ENCODE measurements at regions not wholly inside any gene's neighbourhood (a gene's known extent, or its start where the extent isn't known, plus 50 kb on each side); places are given as distances from the start of the nearest gene placed in this dataset.
A peak's percentile ranks its signal among the peaks of the same experiment; 100 is the strongest.
"Not testable (repeated sequence)": the region's sequence is repeated elsewhere in the genome, so short reads cannot be mapped to it uniquely, and the experiment has no call there.

- peaks cover 10% of the 10 kb centered on the region for H3K4me1 ChIP-seq (ENCODE audit: insufficient read depth, low read length)
- H3K27me3 ChIP-seq (ENCODE audit: insufficient read depth, low read length): no peaks in the 10 kb centered on the region
- WGBS: 92% methylated on average over 3 of the region's 3 CpGs
- H3K36me3 ChIP-seq (ENCODE audit: insufficient read depth, low read length): no peaks in the 10 kb centered on the region
- H3K9ac ChIP-seq (ENCODE audit: low read depth, low read length): no peak overlapping the region
- H3K27ac ChIP-seq (ENCODE audit: low read depth, low read length): no peak overlapping the region
- H3K9me3 ChIP-seq (ENCODE audit: insufficient read depth, low read depth, low read length): no peaks in the 10 kb centered on the region
- H3K4me3 ChIP-seq (ENCODE audit: low read length): no peak overlapping the region
Observed at GRCh38 chr4:25981749-25982148, 67.7 kb downstream of the SMIM20 start.

DNA sequence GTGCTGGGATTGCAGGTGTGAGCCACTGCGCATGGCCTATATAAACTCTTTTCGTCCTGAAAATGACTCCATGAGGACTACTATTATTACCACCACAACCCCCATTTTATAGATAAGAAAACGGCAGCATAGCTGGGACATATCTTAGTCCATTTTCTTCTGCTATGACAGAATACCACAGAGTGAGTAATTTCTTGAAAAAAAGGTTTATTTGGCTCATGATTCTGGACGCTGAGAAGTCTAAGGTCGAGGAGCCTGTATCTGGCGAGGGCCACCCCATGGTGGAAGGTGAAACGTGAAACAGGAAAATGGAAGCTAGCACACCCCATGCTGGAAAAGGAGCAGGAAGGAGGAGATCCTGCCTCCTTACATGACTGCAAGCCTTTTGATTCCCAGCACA is 68.9 kb downstream of the SMIM20 start:
- Histone ChIP-seq H3K36me3 (ENCODE audit: insufficient read depth, low read length) (no peaks in the 10 kb centered on the region), H3K4me1 (ENCODE audit: insufficient read depth, low read length) (peaks cover 11% of the 10 kb centered on the region), H3K4me3 (ENCODE audit: low read length) (no peak overlapping the region), H3K27me3 (ENCODE audit: insufficient read depth, low read length) (no peaks in the 10 kb centered on the region), H3K9ac (ENCODE audit: low read depth, low read length) (no peak overlapping the region), H3K9me3 (ENCODE audit: insufficient read depth, low read depth, low read length) (no peaks in the 10 kb centered on the region), H3K27ac (ENCODE audit: low read depth, low read length) (no peak overlapping the region)
- 92% methylated on average over 7 of the region's 7 CpGs for WGBS

DNA sequence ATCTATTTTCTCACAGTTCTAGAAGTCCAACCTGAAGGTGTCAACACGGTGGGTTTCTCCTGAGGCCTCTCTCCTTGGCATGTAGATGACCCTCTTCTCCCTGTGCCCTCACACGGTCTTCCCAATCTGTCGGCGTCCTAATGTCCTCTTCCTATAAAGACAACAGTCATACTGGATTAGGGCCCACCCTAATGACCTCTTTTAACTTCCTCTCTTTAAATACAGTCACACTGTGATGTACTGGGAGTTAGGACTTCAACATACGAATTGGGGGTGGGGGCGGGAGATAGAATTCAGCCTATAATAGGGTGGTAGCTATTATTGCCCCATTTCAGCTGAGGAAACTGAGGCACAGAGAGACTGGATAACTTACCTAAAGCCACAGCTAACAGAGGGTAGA is 70.2 kb downstream of the SMIM20 start:
- Histone ChIP-seq H3K9me3 (ENCODE audit: insufficient read depth, low read depth, low read length) (no peaks in the 10 kb centered on the region), H3K4me3 (ENCODE audit: low read length) (no peak overlapping the region), H3K9ac (ENCODE audit: low read depth, low read length) (no peak overlapping the region), H3K4me1 (ENCODE audit: insufficient read depth, low read length) (peaks cover 5% of the 10 kb centered on the region; the same call in 1 of the 2 replicates), H3K27ac (ENCODE audit: low read depth, low read length) (no peak overlapping the region), H3K36me3 (ENCODE audit: insufficient read depth, low read length) (no peaks in the 10 kb centered on the region), H3K27me3 (ENCODE audit: insufficient read depth, low read length) (no peaks in the 10 kb centered on the region)
- 94% methylated on average over 6 of the region's 6 CpGs for WGBS

DNA sequence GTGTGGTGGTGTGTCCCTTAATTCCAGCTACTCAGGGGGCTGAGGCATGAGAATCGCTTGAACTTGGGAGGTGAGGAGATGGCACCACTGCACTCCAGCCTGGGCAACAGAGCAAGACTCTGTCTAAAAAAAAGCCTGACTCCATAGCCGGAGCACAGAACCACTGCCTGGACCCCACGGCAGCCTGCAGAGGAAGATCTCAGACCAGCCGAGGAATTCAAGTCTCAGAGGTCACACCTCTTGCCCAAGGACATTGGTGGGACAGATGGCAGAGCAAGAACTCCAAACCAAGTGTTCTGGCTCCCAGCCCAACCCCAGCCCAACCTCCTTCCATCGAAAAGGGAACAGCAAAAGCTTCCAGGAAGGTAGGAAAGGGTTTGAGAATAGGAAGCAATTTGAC is 70.8 kb downstream of the SMIM20 start:
- Histone ChIP-seq H3K27ac (ENCODE audit: low read depth, low read length) (no peak overlapping the region), H3K9ac (ENCODE audit: low read depth, low read length) (no peak overlapping the region), H3K27me3 (ENCODE audit: insufficient read depth, low read length) (no peaks in the 10 kb centered on the region), H3K36me3 (ENCODE audit: insufficient read depth, low read length) (no peaks in the 10 kb centered on the region), H3K4me1 (ENCODE audit: insufficient read depth, low read length) (peaks cover 5% of the 10 kb centered on the region; the same call in 1 of the 2 replicates), H3K4me3 (ENCODE audit: low read length) (no peak overlapping the region), H3K9me3 (ENCODE audit: insufficient read depth, low read depth, low read length) (no peaks in the 10 kb centered on the region)
- 92% methylated on average over 4 of the region's 5 CpGs for WGBS

- Histone ChIP-seq H3K27ac (ENCODE audit: low read depth, low read length) (no peak overlapping the region), H3K9ac (ENCODE audit: low read depth, low read length) (no peak overlapping the region), H3K27me3 (ENCODE audit: insufficient read depth, low read length) (no peaks in the 10 kb centered on the region), H3K4me1 (ENCODE audit: insufficient read depth, low read length) (peaks cover 5% of the 10 kb centered on the region), H3K36me3 (ENCODE audit: insufficient read depth, low read length) (no peaks in the 10 kb centered on the region), H3K9me3 (ENCODE audit: insufficient read depth, low read depth, low read length) (no peaks in the 10 kb centered on the region), H3K4me3 (ENCODE audit: low read length) (no peak overlapping the region)
- 88% methylated on average over 7 of the region's 7 CpGs for WGBS
Observed at GRCh38 chr4:25986807-25987206, 72.8 kb downstream of the SMIM20 start.

- H3K27ac ChIP-seq (ENCODE audit: low read depth, low read length): no peak overlapping the region
- no peaks in the 10 kb centered on the region for H3K27me3 ChIP-seq (ENCODE audit: insufficient read depth, low read length)
- peaks cover 17% of the 10 kb centered on the region for H3K4me1 ChIP-seq (ENCODE audit: insufficient read depth, low read length)
- H3K36me3 ChIP-seq (ENCODE audit: insufficient read depth, low read length): no peaks in the 10 kb centered on the region
- no peak overlapping the region for H3K4me3 ChIP-seq (ENCODE audit: low read length)
- WGBS: 93% methylated on average over 3 of the region's 3 CpGs
- H3K9ac ChIP-seq (ENCODE audit: low read depth, low read length): no peak overlapping the region
- H3K9me3 ChIP-seq (ENCODE audit: insufficient read depth, low read depth, low read length): no peaks in the 10 kb centered on the region
Observed at GRCh38 chr4:25991340-25991739, 77.3 kb downstream of the SMIM20 start.

DNA sequence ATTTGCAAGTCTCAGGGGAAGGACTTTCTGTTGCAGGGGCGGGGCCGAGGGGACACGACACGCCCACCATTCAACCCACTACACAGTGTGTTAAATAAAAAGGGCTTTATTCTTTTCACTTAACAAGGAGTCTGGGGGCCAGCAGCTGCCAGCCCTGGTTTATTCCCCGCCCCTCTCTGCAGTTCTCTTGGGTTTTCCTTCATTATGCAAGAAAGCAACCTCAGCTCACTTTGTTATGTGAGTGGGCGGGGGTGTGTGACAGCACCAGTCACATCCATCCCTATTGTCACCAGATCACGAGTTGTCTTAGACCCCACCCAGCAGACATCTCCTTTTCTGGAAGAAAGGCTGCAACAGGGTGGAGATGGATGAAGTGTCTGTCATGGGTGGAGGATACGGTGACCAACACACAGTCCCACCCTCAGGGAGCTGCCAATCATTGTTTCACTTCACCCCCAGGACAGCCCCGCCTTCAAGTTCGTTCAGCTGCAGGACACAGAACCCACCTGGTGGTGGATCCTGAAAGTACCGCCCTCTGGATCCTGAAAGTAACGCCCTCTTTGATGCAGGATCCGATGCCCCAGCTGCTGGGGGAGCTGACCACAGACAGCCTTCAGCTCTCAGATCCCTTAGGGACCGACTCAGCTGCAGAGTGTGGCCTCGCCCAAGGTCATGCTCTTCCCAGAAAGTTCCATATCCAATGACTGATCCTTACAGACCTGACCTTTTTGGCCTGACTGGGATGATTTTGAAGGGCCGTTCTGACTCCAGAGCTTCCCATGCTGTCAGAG is 79.6 kb downstream of the SMIM20 start:
- Histone ChIP-seq H3K9me3 (ENCODE audit: insufficient read depth, low read depth, low read length) (no peaks in the 10 kb centered on the region), H3K27me3 (ENCODE audit: insufficient read depth, low read length) (no peaks in the 10 kb centered on the region), H3K36me3 (ENCODE audit: insufficient read depth, low read length) (no peaks in the 10 kb centered on the region), H3K9ac (ENCODE audit: low read depth, low read length) (peak overlapping the region; percentile 56; the same call in 1 of the 2 replicates), H3K4me3 (ENCODE audit: low read length) (peak overlapping the region; percentile 19), H3K4me1 (ENCODE audit: insufficient read depth, low read length) (peaks cover 11% of the 10 kb centered on the region; the same call in 1 of the 2 replicates), H3K27ac (ENCODE audit: low read depth, low read length) (peak overlapping the region; percentile 98)
- WGBS: 23% methylated on average over 10 of the region's 16 CpGs

DNA sequence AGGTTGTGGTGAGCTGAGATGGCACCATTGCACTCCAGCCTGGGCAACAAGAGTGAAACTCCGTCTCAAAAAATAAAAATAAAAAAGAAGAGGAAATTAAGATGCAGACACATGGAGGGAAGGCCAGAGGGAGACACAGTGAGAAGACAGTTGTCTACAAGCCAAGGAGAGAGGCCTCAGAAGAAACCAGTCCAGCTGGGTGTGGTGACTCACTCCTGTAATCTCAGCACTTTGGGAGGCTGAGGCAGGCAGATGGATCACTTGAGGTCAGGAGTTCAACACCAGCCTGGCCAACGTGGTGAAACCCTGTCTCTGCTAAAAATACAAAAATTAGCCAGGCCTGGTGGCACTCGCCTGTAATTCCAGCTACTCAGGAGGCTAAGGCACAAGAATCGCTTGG is 80.6 kb downstream of the SMIM20 start:
- not testable (repeated sequence) for H3K4me3 ChIP-seq (ENCODE audit: low read length)
- H3K4me1 ChIP-seq (ENCODE audit: insufficient read depth, low read length): peaks cover 11% of the 10 kb centered on the region; the same call in 1 of the 2 replicates
- 89% methylated on average over 4 of the region's 4 CpGs for WGBS

GRCh38 chr4:26000274-26000950 is 86.4 kb downstream of the SMIM20 start:
- Histone ChIP-seq H3K36me3 (ENCODE audit: insufficient read depth, low read length) (no peaks in the 10 kb centered on the region), H3K4me1 (ENCODE audit: insufficient read depth, low read length) (peaks cover 10% of the 10 kb centered on the region; the same call in 1 of the 2 replicates), H3K4me3 (ENCODE audit: low read length) (no peak overlapping the region), H3K27me3 (ENCODE audit: insufficient read depth, low read length) (no peaks in the 10 kb centered on the region), H3K9me3 (ENCODE audit: insufficient read depth, low read depth, low read length) (no peaks in the 10 kb centered on the region), H3K9ac (ENCODE audit: low read depth, low read length) (no peak overlapping the region), H3K27ac (ENCODE audit: low read depth, low read length) (no peak overlapping the region)
- 68% methylated on average over 1 of the region's 2 CpGs for WGBS

More for the DNA sequence above, 80.6 kb downstream of the SMIM20 start:
- not testable (repeated sequence) for H3K9ac ChIP-seq (ENCODE audit: low read depth, low read length); H3K9me3 ChIP-seq (ENCODE audit: insufficient read depth, low read depth, low read length); H3K27ac ChIP-seq (ENCODE audit: low read depth, low read length); H3K36me3 ChIP-seq (ENCODE audit: insufficient read depth, low read length); H3K27me3 ChIP-seq (ENCODE audit: insufficient read depth, low read length)

GRCh38 chr4:26001413-26001812 is 87.4 kb downstream of the SMIM20 start:
- H3K9me3 ChIP-seq (ENCODE audit: insufficient read depth, low read depth, low read length): no peaks in the 10 kb centered on the region
- peaks cover 10% of the 10 kb centered on the region; the same call in 1 of the 2 replicates for H3K4me1 ChIP-seq (ENCODE audit: insufficient read depth, low read length)
- no peaks in the 10 kb centered on the region for H3K36me3 ChIP-seq (ENCODE audit: insufficient read depth, low read length)
- H3K4me3 ChIP-seq (ENCODE audit: low read length): no peak overlapping the region
- WGBS: 88% methylated on average over 3 of the region's 3 CpGs
- H3K9ac ChIP-seq (ENCODE audit: low read depth, low read length): no peak overlapping the region
- H3K27ac ChIP-seq (ENCODE audit: low read depth, low read length): no peak overlapping the region
- H3K27me3 ChIP-seq (ENCODE audit: insufficient read depth, low read length): no peaks in the 10 kb centered on the region

DNA sequence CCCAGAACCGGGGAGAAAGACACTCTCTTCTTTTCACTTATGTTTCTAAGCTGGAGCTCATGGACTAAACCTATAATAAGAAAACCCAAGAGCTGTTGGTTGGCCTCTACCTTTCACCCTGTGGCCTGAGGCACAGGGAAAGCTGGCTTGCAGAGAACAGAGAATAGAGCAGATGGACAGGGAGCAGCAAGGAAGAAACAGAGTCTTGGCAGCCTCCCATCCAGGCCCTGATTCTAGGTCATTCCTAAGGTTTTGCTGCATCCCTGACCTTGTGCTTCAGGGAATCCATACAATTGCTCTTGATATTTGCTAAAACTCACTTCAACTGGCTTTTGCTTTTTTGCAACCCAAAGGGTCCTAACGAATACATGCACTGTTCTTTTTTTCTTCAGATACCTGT is 87.8 kb downstream of the SMIM20 start:
- no peaks in the 10 kb centered on the region for H3K27me3 ChIP-seq (ENCODE audit: insufficient read depth, low read length)
- no peaks in the 10 kb centered on the region for H3K9me3 ChIP-seq (ENCODE audit: insufficient read depth, low read depth, low read length)
- peaks cover 10% of the 10 kb centered on the region; the same call in 1 of the 2 replicates for H3K4me1 ChIP-seq (ENCODE audit: insufficient read depth, low read length)
- WGBS: 90% methylated on average over 2 of the region's 2 CpGs
- no peak overlapping the region for H3K4me3 ChIP-seq (ENCODE audit: low read length)
- no peak overlapping the region for H3K27ac ChIP-seq (ENCODE audit: low read depth, low read length)
- H3K9ac ChIP-seq (ENCODE audit: low read depth, low read length): no peak overlapping the region
- no peaks in the 10 kb centered on the region for H3K36me3 ChIP-seq (ENCODE audit: insufficient read depth, low read length)
